ENCODE measurements at regions not wholly inside any gene's neighbourhood (a gene's known extent, or its start where the extent isn't known, plus 50 kb on each side); places are given as distances from the start of the nearest gene placed in this dataset.
"Not testable (repeated sequence)": the region's sequence is repeated elsewhere in the genome, so short reads cannot be mapped to it uniquely, and the experiment has no call there.

- intact Hi-C loops (cut with DNase I), result no loop called here
- Histone ChIP-seq H3K27ac (no peak overlapping the region), H3K4me1 (no peaks in the 10 kb centered on the region), H3K9me3 (no peaks in the 10 kb centered on the region), H3K36me3 (no peaks in the 10 kb centered on the region), H3K27me3 (no peaks in the 10 kb centered on the region), H3K4me3 (no peak overlapping the region)
- 58 to 64% methylated on average over 2 to 6 of the region's 6 CpGs for WGBS, 2 donors
- no peak for DNase-seq
- TF ChIP-seq, protein P1, sequence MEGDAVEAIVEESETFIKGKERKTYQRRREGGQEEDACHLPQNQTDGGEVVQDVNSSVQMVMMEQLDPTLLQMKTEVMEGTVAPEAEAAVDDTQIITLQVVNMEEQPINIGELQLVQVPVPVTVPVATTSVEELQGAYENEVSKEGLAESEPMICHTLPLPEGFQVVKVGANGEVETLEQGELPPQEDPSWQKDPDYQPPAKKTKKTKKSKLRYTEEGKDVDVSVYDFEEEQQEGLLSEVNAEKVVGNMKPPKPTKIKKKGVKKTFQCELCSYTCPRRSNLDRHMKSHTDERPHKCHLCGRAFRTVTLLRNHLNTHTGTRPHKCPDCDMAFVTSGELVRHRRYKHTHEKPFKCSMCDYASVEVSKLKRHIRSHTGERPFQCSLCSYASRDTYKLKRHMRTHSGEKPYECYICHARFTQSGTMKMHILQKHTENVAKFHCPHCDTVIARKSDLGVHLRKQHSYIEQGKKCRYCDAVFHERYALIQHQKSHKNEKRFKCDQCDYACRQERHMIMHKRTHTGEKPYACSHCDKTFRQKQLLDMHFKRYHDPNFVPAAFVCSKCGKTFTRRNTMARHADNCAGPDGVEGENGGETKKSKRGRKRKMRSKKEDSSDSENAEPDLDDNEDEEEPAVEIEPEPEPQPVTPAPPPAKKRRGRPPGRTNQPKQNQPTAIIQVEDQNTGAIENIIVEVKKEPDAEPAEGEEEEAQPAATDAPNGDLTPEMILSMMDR (IDR thresholded peaks at IDR 0.05), result no peak
Measured at GRCh38 chr9:65405253-65405652, 120.2 kb upstream of the FOXD4L5 start.

DNA sequence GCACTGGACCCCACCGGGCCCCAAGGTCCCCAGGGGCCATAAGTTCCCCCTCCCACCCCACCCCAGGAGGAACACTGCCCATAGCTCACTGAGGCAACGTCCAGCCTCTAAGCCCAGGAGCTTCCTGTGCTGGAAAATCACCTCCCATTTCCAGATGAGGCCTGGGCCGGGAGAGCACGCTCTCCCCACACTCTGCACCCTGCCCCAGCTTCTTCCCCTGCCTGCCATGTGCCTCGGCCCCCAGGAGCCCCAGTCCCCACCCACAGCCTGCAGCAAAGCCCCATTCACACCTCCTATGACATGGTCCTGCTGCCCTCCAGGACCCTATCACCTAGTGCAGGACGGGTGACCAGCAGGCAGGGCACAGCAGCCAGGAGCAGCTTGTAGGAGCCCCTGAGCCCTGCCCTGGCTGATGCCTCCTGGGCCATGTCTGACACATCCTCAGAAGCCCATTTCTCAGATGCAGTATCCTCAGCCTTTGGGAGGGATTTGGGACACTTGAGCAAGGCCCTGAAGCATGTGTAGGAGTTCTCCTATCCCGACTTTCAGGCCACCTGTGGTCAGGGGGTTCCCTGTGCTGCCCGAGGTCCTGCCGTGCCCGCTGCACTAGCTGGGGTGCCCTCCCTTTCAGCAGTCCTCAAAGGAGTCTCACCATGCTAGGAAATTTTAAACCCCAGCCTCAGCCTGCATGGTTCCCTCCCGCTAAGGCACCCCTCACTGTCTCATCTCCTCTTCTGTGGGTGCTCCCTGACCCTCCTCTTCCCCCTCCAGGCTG lies 119.4 kb upstream of the FOXD4L5 start:
- no peaks in the 10 kb centered on the region for H3K4me1 ChIP-seq
- no peak overlapping the region for H3K27ac ChIP-seq
- intact Hi-C loops (cut with DNase I), result no loop called here
- 80 to 87% methylated on average over 4 to 9 of the region's 11 CpGs for WGBS, 2 donors
- TF ChIP-seq, protein P1 (IDR thresholded peaks at IDR 0.05), result no peak
- TF ChIP-seq POLR2A (IDR thresholded peaks at IDR 0.05), result no peak
- no peaks in the 10 kb centered on the region for H3K9me3 ChIP-seq
- H3K36me3 ChIP-seq, result no peaks in the 10 kb centered on the region
- DNase-seq, result no peak
- no peak overlapping the region for H3K4me3 ChIP-seq
- H3K27me3 ChIP-seq, result no peaks in the 10 kb centered on the region

DNA sequence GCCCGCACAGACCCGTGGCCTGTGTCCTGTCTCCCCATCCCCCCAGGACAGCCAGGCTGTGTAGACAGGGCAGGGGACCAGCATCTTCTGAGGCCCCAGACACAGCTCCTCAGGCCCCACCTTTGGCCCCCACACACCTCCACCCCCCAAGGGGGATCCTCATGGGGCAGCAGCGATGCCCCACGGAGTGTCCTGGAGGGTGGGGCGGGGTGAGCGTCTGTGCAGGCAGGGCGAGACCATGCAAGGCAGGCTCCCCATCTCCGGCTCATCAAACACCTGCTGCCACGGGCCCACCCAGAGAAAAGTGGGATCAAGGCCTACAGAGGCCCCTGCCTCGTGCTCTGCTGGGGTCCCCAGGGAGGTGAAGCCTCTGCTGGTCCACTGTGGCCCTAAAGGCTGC lies 118.7 kb upstream of the FOXD4L5 start:
- H3K4me3 ChIP-seq, result no peak overlapping the region

DNA sequence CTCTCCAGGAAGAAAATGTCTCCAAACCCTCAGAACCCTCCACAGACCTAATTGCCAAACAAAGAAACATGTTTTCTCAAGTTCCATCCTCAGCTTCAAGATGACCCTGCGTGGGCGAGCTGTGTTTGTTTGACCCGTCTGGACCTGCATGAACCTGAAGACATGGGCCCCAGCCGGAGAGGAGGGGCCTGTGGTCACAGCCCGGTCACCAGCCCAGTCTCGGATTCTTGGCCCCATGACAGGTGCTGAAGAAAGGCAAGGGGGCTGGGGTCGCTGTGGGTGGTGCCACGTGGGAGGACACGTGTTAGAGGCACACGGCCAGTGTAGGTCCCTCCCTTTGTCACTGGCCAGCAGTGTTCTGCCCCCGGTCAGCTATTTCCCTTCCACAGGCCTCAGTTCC lies 118.1 kb upstream of the FOXD4L5 start:
- H3K27me3 ChIP-seq; DNase-seq; H3K9me3 ChIP-seq; H3K4me3 ChIP-seq; intact Hi-C loops (cut with DNase I); H3K27ac ChIP-seq; H3K4me1 ChIP-seq; H3K36me3 ChIP-seq: not testable (repeated sequence)
- 48 to 59% methylated on average over 3 to 6 of the region's 11 CpGs for WGBS, 2 donors

More for the DNA sequence above, 118.7 kb upstream of the FOXD4L5 start:
- no peaks in the 10 kb centered on the region for H3K4me1 ChIP-seq
- H3K27me3 ChIP-seq, result no peaks in the 10 kb centered on the region
- no peak overlapping the region for H3K27ac ChIP-seq
- H3K36me3 ChIP-seq, result no peaks in the 10 kb centered on the region
- WGBS, 2 donors, result 29 to 60% methylated on average over 1 to 5 of the region's 10 CpGs
- DNase-seq, result no peak
- intact Hi-C loops (cut with DNase I), result no loop called here
- H3K9me3 ChIP-seq, result no peaks in the 10 kb centered on the region
- TF ChIP-seq POLR2A (IDR thresholded peaks at IDR 0.05), result no peak
- TF ChIP-seq, protein P1 (IDR thresholded peaks at IDR 0.05), result no peak

DNA sequence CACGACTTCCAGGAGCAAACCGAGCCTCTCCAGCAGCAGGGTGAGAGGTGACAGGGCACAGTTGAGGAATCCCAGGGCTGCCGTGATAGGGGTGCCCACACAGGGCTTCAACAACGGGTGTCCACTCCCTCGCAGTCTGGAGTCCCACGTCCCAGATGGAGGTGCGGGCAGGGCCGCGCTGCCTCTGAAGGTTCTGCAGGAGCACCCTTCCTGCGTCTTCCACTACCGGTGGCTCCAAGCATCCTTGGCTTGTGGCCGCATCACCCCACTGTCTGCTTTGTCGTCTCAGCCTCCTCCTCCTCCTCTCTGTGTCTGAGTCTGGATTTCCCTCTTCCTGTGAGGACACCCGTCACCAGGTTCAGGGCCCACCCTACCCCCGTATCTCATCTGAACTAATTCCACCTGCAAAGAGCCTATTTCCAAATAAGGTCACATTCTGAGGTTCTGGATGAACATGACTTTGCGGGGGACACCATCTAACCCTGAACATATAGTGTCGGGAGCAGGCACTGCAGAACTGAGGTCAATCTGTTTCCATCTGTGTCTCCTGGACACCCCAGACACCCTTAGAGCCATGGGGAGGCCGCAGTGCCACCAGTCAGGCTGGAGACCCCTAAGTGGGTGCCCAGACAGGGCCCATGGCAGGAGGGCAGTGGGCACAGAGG lies 117.3 kb upstream of the FOXD4L5 start:
- 83 to 86% methylated on average over 10 to 17 of the region's 18 CpGs for WGBS, 2 donors
- H3K27me3 ChIP-seq; H3K4me3 ChIP-seq; H3K4me1 ChIP-seq; intact Hi-C loops (cut with DNase I); H3K36me3 ChIP-seq; H3K27ac ChIP-seq; DNase-seq; H3K9me3 ChIP-seq: not testable (repeated sequence)

DNA sequence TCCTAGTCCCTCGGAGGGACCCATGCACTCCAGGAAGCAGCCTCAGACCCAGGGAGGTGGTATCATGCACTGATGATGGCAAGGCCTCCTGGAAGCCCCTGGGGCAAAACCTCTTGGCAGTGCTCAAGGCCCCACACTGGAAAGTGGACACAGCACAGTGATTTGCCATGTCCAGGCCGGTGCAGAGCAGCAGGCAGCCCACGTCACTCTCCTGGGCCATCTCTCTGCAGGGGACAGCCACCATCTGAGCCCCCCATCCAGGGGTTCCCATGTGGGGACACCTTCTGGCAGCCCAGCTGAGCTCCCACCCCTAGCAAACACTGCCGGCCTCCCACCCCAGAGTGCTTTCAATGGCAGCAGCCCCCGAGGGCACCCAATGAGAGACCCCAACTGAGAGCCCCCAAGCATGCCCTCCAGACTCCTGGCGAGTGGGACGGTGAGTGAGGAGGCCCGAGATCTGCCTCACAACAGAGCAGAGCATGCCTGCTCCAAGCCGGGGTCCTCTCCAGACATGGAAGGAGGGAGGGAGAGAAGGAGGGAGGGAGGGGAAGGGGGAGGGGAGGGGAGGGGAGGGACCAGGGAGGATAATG lies 116.5 kb upstream of the FOXD4L5 start:
- H3K36me3 ChIP-seq; intact Hi-C loops (cut with DNase I); H3K27ac ChIP-seq; H3K4me3 ChIP-seq; H3K4me1 ChIP-seq; H3K9me3 ChIP-seq; DNase-seq; H3K27me3 ChIP-seq: not testable (repeated sequence)
- no CpG with 5 or more reads among the region's 9 CpGs for WGBS, 2 donors

Measured in esophagus squamous epithelium (tissue), 5 donors.